IMR-90 (cell line): ENCODE measurements at regions not wholly inside any gene's neighbourhood (a gene's known extent, or its start where the extent isn't known, plus 50 kb on each side); places are given as distances from the start of the nearest gene placed in this dataset.

ENCODE experiments used
- ATAC-seq: fragments of 200-7000 bp; cut with Tn5 transposase; 2 replicates; pipeline ENCODE4 v1.9.1; 2020; ENCODE audit warnings: low read depth, mild to moderate bottlenecking, moderate library complexity
- BruUV-seq: library from RNA; stranded (reverse); fragments of 400-500 nt; replicated peaks from 2 replicates; lab custom pipeline; 2021; lab: Mats Ljungman, UMichigan
- CTCF ChIA-PET: fragments of 300-600 bp; formaldehyde crosslinking; extraction: SDS; loops from one replicate; lab custom pipeline; 2021; ENCODE audit warnings: antibody characterized with exemption; lab: Yijun Ruan, JAX
- POLR2A ChIA-PET: fragments of 300-600 bp; sonication (Branson Sonifier 250); formaldehyde crosslinking; loops from one replicate; lab custom pipeline; 2022; ENCODE audit warnings: antibody characterized with exemption; ENCODE audit not compliant: unreplicated experiment; lab: Charles Lee
- DNase-seq: peaks from one replicate; pipeline ENCODE4 v3.0.0; 2013
- H2AFZ ChIP-seq: replicated peaks from 2 replicates; pipeline ENCODE3; 2013; ENCODE audit warnings: low read length, mild to moderate bottlenecking; ENCODE audit not compliant: poor library complexity
- H2AK5ac ChIP-seq: 2 replicates; pipeline ENCODE4 v1.6.1; 2013; ENCODE audit warnings: low read depth, low read length, inconsistent platforms
- H2AK9ac ChIP-seq: replicated peaks from 2 replicates; pipeline ENCODE3; 2013; ENCODE audit warnings: mild to moderate bottlenecking, low read depth, low read length, moderate library complexity; ENCODE audit not compliant: poor library complexity
- H2BK120ac ChIP-seq: 2 replicates; pipeline ENCODE4 v1.6.1; 2013; ENCODE audit warnings: low read depth, low read length, inconsistent platforms
- H2BK15ac ChIP-seq: 3 replicates; pipeline ENCODE4 v1.6.1; 2013; ENCODE audit warnings: low read depth, low read length, inconsistent platforms
- H2BK20ac ChIP-seq: 2 replicates; pipeline ENCODE4 v1.6.1; 2013; ENCODE audit warnings: low read depth, mild to moderate bottlenecking, inconsistent platforms, low read length, moderate library complexity
- H2BK5ac ChIP-seq: 2 replicates; pipeline ENCODE4 v1.6.1; 2013; ENCODE audit warnings: mild to moderate bottlenecking, low read depth, low read length, inconsistent platforms; ENCODE audit not compliant: poor library complexity, severe bottlenecking
- H3K14ac ChIP-seq: replicated peaks from 2 replicates; pipeline ENCODE4 v1.6.1; 2013; ENCODE audit warnings: low read depth, low read length, inconsistent platforms
- H3K18ac ChIP-seq: 2 replicates; pipeline ENCODE4 v1.6.1; 2013; ENCODE audit warnings: low read depth, low read length, control low read depth
- H3K23ac ChIP-seq: 2 replicates; pipeline ENCODE4 v1.6.1; 2013; ENCODE audit warnings: low read depth, low read length, inconsistent platforms
- H3K27ac ChIP-seq: 2 replicates; pipeline ENCODE4 v1.5.1; 2013; ENCODE audit warnings: mild to moderate bottlenecking, control low read depth, low read length; ENCODE audit not compliant: insufficient read depth
- H3K27me3 ChIP-seq: 2 replicates; pipeline ENCODE4 v1.6.1; 2013; ENCODE audit warnings: low read length; ENCODE audit not compliant: control insufficient read depth, insufficient read depth
- H3K36me3 ChIP-seq: 2 replicates; pipeline ENCODE4 v1.6.1; 2013; ENCODE audit warnings: low read length, mixed read lengths; ENCODE audit not compliant: control insufficient read depth, insufficient read depth
- H3K4ac ChIP-seq: 2 replicates; pipeline ENCODE4 v1.6.1; 2013; ENCODE audit warnings: low read depth, low read length, inconsistent platforms
- H3K4me1 ChIP-seq: 2 replicates; pipeline ENCODE4 v1.6.1; 2013; ENCODE audit warnings: low read length, mixed read lengths; ENCODE audit not compliant: control insufficient read depth, insufficient read depth
- H3K4me2 ChIP-seq: 2 replicates; pipeline ENCODE4 v1.6.1; 2013; ENCODE audit warnings: low read depth, mild to moderate bottlenecking, control low read depth, low read length, moderate library complexity
- H3K4me3 ChIP-seq: 2 replicates; pipeline ENCODE4 v1.5.1; 2013; ENCODE audit warnings: low read depth, mild to moderate bottlenecking, control low read depth, low read length, moderate library complexity; ENCODE audit not compliant: insufficient read depth
- H3K56ac ChIP-seq: 2 replicates; pipeline ENCODE4 v1.6.1; 2013; ENCODE audit warnings: low read length, inconsistent platforms; ENCODE audit not compliant: insufficient read depth; ENCODE audit errors: extremely low read depth
- H3K79me1 ChIP-seq, 2 experiments: 2 replicates each; pipeline ENCODE4 v1.6.1; 2013; ENCODE audit warnings: low read length in 2 of 2, inconsistent platforms in 1 of 2, low read depth in 1 of 2
- H3K9ac ChIP-seq: 2 replicates; pipeline ENCODE4 v1.6.1; 2013; ENCODE audit warnings: low read depth, low read length, control low read depth
- H3K9me1 ChIP-seq: 2 replicates; pipeline ENCODE4 v1.6.1; 2013; ENCODE audit warnings: low read length, inconsistent platforms; ENCODE audit not compliant: insufficient read depth
- H3K9me3 ChIP-seq: 2 replicates; pipeline ENCODE4 v1.6.1; 2013; ENCODE audit warnings: low read length; ENCODE audit not compliant: control insufficient read depth, insufficient read depth
- H4K20me1 ChIP-seq: 2 replicates; pipeline ENCODE4 v1.6.1; 2013; ENCODE audit warnings: low read length, inconsistent platforms; ENCODE audit not compliant: insufficient read depth
- H4K5ac ChIP-seq: 2 replicates; pipeline ENCODE4 v1.6.1; 2013; ENCODE audit warnings: mild to moderate bottlenecking, low read depth, low read length, control low read depth
- H4K8ac ChIP-seq, 2 experiments: 2 replicates each; pipeline ENCODE4 v1.6.1; 2013; ENCODE audit warnings: low read depth in 2 of 2, low read length in 2 of 2, control low read depth in 1 of 2, inconsistent platforms in 1 of 2
- H4K91ac ChIP-seq: 2 replicates; pipeline ENCODE4 v1.6.1; 2013; ENCODE audit warnings: low read depth, low read length, inconsistent platforms; ENCODE audit not compliant: insufficient read depth
- BHLHE40 ChIP-seq: fragments of 150-350 bp; IDR thresholded peaks from 2 replicates; pipeline ENCODE4 v1.6.1; 2016; ENCODE audit warnings: mild to moderate bottlenecking, low read depth, low read length
- CEBPB ChIP-seq: IDR thresholded peaks from 2 replicates; pipeline ENCODE4 v1.6.1; 2012; ENCODE audit warnings: low read depth, low read length, improper control_type of control experiment
- CHD1 ChIP-seq: IDR thresholded peaks from 2 replicates; pipeline ENCODE4 v1.6.1; 2012; ENCODE audit warnings: low read depth, low read length, improper control_type of control experiment
- FOS ChIP-seq: fragments of 150-350 bp; IDR thresholded peaks from 2 replicates; pipeline ENCODE4 v1.6.1; 2016; ENCODE audit warnings: low read depth, low read length
- MAFK ChIP-seq: IDR thresholded peaks from 2 replicates; pipeline ENCODE4 v1.6.1; 2012; ENCODE audit warnings: low read depth, low read length, improper control_type of control experiment
- MAZ ChIP-seq: IDR thresholded peaks from 2 replicates; pipeline ENCODE4 v1.6.1; 2012; ENCODE audit warnings: low read depth, mild to moderate bottlenecking, low read length, improper control_type of control experiment, moderate library complexity, borderline replicate concordance
- MXI1 ChIP-seq: IDR thresholded peaks from 2 replicates; pipeline ENCODE4 v1.6.1; 2012; ENCODE audit warnings: low read depth, mild to moderate bottlenecking, low read length, moderate library complexity, borderline replicate concordance
- NFE2L2 ChIP-seq: fragments of 150-350 bp; IDR thresholded peaks from 2 replicates; pipeline ENCODE4 v1.6.1; 2016; ENCODE audit warnings: low read depth, mild to moderate bottlenecking, low read length
- POLR2A ChIP-seq: IDR thresholded peaks from 2 replicates; pipeline ENCODE4 v1.6.1; 2012; ENCODE audit warnings: mild to moderate bottlenecking, low read depth, low read length
- RAD21 ChIP-seq: IDR thresholded peaks from 2 replicates; pipeline ENCODE4 v1.6.1; 2012; ENCODE audit warnings: low read length, improper control_type of control experiment
- RCOR1 ChIP-seq: IDR thresholded peaks from 2 replicates; pipeline ENCODE4 v1.6.1; 2012; ENCODE audit warnings: mild to moderate bottlenecking, low read length, improper control_type of control experiment; ENCODE audit not compliant: insufficient replicate concordance
- RFX5 ChIP-seq: IDR thresholded peaks from 2 replicates; pipeline ENCODE4 v1.8.0; 2012; ENCODE audit warnings: low read depth, mild to moderate bottlenecking, low read length, moderate library complexity
- SMC3 ChIP-seq: fragments of 150-350 bp; IDR thresholded peaks from 2 replicates; pipeline ENCODE4 v1.6.1; 2016; ENCODE audit warnings: low read depth, mild to moderate bottlenecking, antibody characterized with exemption, low read length, moderate library complexity
- WGBS, 2 experiments: methylation state at CpG; one replicate each; pipeline versions ENCODE4 v1.1.5 to v1.1.7; 2013; ENCODE audit warnings: missing lambda C conversion rate in 2 of 2; ENCODE audit not compliant: insufficient read length in 1 of 2; ENCODE audit errors: extremely low coverage in 2 of 2; 5-methylcytosine and 5-hydroxymethylcytosine counted together
- dilution Hi-C: fragments of 300-500 bp; cut with HindIII; formaldehyde crosslinking; loops from one replicate; pipeline ENCODE4 v1.14.3; 2018; ENCODE audit warnings: low sequenced_read_pairs; ENCODE audit not compliant: unreplicated experiment
- in situ Hi-C: fragments of 300-500 bp; cut with MboI; formaldehyde crosslinking; loops from 3 replicates; pipeline ENCODE4 v1.14.3; 2019; ENCODE audit warnings: low sequenced_read_pairs, inconsistent platforms, mixed read lengths
- intact Hi-C: fragments of 100-400 bp; cut with micrococcal nuclease; formaldehyde crosslinking; loops from 2 replicates; pipeline ENCODE4 v1.10.0; 2022
- TF ChIP-seq, protein P1 (sequence below): conservative IDR thresholded peaks from 2 replicates; pipeline ENCODE4 v1.5.1; 2012; ENCODE audit warnings: mild to moderate bottlenecking, low read depth, low read length, improper control_type of control experiment
- TF ChIP-seq, protein P2 (sequence below): fragments of 150-350 bp; IDR thresholded peaks from 2 replicates; pipeline ENCODE4 v1.6.1; 2017; ENCODE audit warnings: mild to moderate bottlenecking, antibody characterized with exemption, low read length, low read depth
- TF ChIP-seq, protein P3 (sequence below): fragments of 150-350 bp; IDR thresholded peaks from 2 replicates; pipeline ENCODE4 v1.6.1; 2016; ENCODE audit warnings: low read depth, mild to moderate bottlenecking, low read length, moderate library complexity, borderline replicate concordance

GRCh38 chr6:84278321-84278998 lies 51.0 kb upstream of the CEP162 start:
- no peak overlapping the region for H2BK15ac ChIP-seq
- dilution Hi-C loops (no loop called here), in situ Hi-C loops (no loop called here), intact Hi-C loops (no loop called here)
- TF ChIP-seq, protein P1, sequence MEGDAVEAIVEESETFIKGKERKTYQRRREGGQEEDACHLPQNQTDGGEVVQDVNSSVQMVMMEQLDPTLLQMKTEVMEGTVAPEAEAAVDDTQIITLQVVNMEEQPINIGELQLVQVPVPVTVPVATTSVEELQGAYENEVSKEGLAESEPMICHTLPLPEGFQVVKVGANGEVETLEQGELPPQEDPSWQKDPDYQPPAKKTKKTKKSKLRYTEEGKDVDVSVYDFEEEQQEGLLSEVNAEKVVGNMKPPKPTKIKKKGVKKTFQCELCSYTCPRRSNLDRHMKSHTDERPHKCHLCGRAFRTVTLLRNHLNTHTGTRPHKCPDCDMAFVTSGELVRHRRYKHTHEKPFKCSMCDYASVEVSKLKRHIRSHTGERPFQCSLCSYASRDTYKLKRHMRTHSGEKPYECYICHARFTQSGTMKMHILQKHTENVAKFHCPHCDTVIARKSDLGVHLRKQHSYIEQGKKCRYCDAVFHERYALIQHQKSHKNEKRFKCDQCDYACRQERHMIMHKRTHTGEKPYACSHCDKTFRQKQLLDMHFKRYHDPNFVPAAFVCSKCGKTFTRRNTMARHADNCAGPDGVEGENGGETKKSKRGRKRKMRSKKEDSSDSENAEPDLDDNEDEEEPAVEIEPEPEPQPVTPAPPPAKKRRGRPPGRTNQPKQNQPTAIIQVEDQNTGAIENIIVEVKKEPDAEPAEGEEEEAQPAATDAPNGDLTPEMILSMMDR, result no peak
- TF ChIP-seq SMC3 (no peak), NFE2L2 (no peak), RFX5 (no peak), MAZ (no peak), RAD21 (no peak), CHD1 (no peak), FOS (no peak), CEBPB (no peak), BHLHE40 (no peak), POLR2A (no peak), RCOR1 (no peak), MAFK (no peak), MXI1 (no peak)
- TF ChIP-seq, protein P2, sequence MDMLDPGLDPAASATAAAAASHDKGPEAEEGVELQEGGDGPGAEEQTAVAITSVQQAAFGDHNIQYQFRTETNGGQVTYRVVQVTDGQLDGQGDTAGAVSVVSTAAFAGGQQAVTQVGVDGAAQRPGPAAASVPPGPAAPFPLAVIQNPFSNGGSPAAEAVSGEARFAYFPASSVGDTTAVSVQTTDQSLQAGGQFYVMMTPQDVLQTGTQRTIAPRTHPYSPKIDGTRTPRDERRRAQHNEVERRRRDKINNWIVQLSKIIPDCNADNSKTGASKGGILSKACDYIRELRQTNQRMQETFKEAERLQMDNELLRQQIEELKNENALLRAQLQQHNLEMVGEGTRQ, result no peak
- TF ChIP-seq, protein P3, sequence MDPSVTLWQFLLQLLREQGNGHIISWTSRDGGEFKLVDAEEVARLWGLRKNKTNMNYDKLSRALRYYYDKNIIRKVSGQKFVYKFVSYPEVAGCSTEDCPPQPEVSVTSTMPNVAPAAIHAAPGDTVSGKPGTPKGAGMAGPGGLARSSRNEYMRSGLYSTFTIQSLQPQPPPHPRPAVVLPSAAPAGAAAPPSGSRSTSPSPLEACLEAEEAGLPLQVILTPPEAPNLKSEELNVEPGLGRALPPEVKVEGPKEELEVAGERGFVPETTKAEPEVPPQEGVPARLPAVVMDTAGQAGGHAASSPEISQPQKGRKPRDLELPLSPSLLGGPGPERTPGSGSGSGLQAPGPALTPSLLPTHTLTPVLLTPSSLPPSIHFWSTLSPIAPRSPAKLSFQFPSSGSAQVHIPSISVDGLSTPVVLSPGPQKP, result no peak
- no peaks in the 10 kb centered on the region for H3K27me3 ChIP-seq
- H4K20me1 ChIP-seq, result no peaks in the 10 kb centered on the region
- H3K79me1 ChIP-seq, result no peaks in the 10 kb centered on the region
- no peak overlapping the region for H4K91ac ChIP-seq
- no peaks in the 10 kb centered on the region for H3K9me1 ChIP-seq
- no peaks in the 10 kb centered on the region for H3K4me1 ChIP-seq
- no peaks in the 10 kb centered on the region for H3K36me3 ChIP-seq
- ATAC-seq (no peak), DNase-seq (no peak)
- no peak overlapping the region for H3K4me3 ChIP-seq
- H3K14ac ChIP-seq, result no peak overlapping the region
- H2AFZ ChIP-seq, result no peak overlapping the region
- no peak overlapping the region for H2BK20ac ChIP-seq
- BruUV-seq, result no TSS peak
- no peak overlapping the region for H2AK5ac ChIP-seq
- no peak overlapping the region for H2BK120ac ChIP-seq
- H3K4ac ChIP-seq, result no peak overlapping the region
- no CpG with 5 or more reads among the region's 6 CpGs for WGBS, 2 experiments
- H3K18ac ChIP-seq, result no peak overlapping the region
- no peak overlapping the region for H4K8ac ChIP-seq
- H3K56ac ChIP-seq, result no peak overlapping the region
- no peak overlapping the region for H3K27ac ChIP-seq
- H2BK5ac ChIP-seq, result no peak overlapping the region
- H3K4me2 ChIP-seq, result no peak overlapping the region
- CTCF ChIA-PET, result no interaction called here
- no peaks in the 10 kb centered on the region for H3K9me3 ChIP-seq
- no peak overlapping the region for H3K23ac ChIP-seq
- H4K5ac ChIP-seq, result no peak overlapping the region
- POLR2A ChIA-PET, result no interaction called here
- no peak overlapping the region for H3K9ac ChIP-seq
- H2AK9ac ChIP-seq, result no peak overlapping the region
